ENCODE measurements at regions not wholly inside any gene's neighbourhood (a gene's known extent, or its start where the extent isn't known, plus 50 kb on each side); places are given as distances from the start of the nearest gene placed in this dataset.

- TF ChIP-seq BCL11A (IDR thresholded peaks at IDR 0.05; ENCODE audit: low read depth in 2 of 2, low read length in 2 of 2) (no peak), ASH2L (IDR thresholded peaks at IDR 0.05; ENCODE audit: low read length) (no peak), BRCA1 (IDR thresholded peaks at IDR 0.05; ENCODE audit: low read depth, low read length) (no peak), CBX8 (IDR thresholded peaks at IDR 0.05; ENCODE audit: borderline replicate concordance, low read depth, low read length) (no peak), TEAD4 (IDR thresholded peaks at IDR 0.05; ENCODE audit: low read depth, low read length) (no peak), FOSL1 (IDR thresholded peaks at IDR 0.05; ENCODE audit: insufficient read depth, low read depth, low read length) (no peak), CEBPB (IDR thresholded peaks at IDR 0.05; ENCODE audit: low read depth, low read length) (no peak), YY1 (IDR thresholded peaks at IDR 0.05; ENCODE audit: low read depth, low read length) (no peak), JUN (IDR thresholded peaks at IDR 0.05; ENCODE audit: low read depth, low read length) (no peak), HDAC2 (IDR thresholded peaks at IDR 0.05; ENCODE audit: borderline replicate concordance in 1 of 2, low read depth in 2 of 2, low read length in 2 of 2) (no peak), SIRT6 (IDR thresholded peaks at IDR 0.05; ENCODE audit: low read length) (no peak), BACH1 (IDR thresholded peaks at IDR 0.05; ENCODE audit: low read length) (no peak), KDM4A (IDR thresholded peaks at IDR 0.05; ENCODE audit: low read depth, low read length, severe bottlenecking) (no peak)
- Histone ChIP-seq H3K14ac (ENCODE audit: insufficient read length) (no peak overlapping the region), H3K4ac (replicated peaks; ENCODE audit: insufficient read length, low read depth, low read length) (no peak overlapping the region), H3K27ac (ENCODE audit: low read depth, low read length) (no peak overlapping the region), H2BK120ac (replicated peaks; ENCODE audit: low read depth, low read length) (no peak overlapping the region), H4K20me1 (replicated peaks in 1 of 2; ENCODE audit: control insufficient read depth in 1 of 2, insufficient read depth in 2 of 2, low read length in 2 of 2) (no peaks in the 10 kb centered on the region), H2AFZ (ENCODE audit: low read length) (no peak overlapping the region), H4K5ac (ENCODE audit: insufficient read length, low read depth, low read length) (no peak overlapping the region), H3K9me3 (ENCODE audit: insufficient read depth in 2 of 2, low read depth in 1 of 2, low read length in 1 of 2) (no peaks in the 10 kb centered on the region), H3K4me2 (ENCODE audit: insufficient read depth in 1 of 2, low read depth in 2 of 2, low read length in 2 of 2) (no peak overlapping the region), H3K79me1 (ENCODE audit: low read depth, low read length) (no peaks in the 10 kb centered on the region), H3K27me3 (replicated peaks in 1 of 4; ENCODE audit: control insufficient read depth in 3 of 4, extremely low read depth in 1 of 4, insufficient read depth in 3 of 4, low read length in 3 of 4) (peaks cover 23 to 43% (median 38%) of the 10 kb centered on the region in 4 experiments), H3K56ac (replicated peaks; ENCODE audit: insufficient read length, low read depth, low read length) (no peak overlapping the region), H2BK12ac (ENCODE audit: low read depth, low read length) (no peak overlapping the region), H3K36me3 (ENCODE audit: control insufficient read depth in 2 of 4, insufficient read depth in 4 of 4, low read length in 3 of 4) (no peaks in the 10 kb centered on the region), H2AK5ac (ENCODE audit: low read depth, low read length) (no peak overlapping the region), H2BK20ac (ENCODE audit: low read length) (no peak overlapping the region), H3K23ac (ENCODE audit: insufficient read length) (no peak overlapping the region), H3K18ac (ENCODE audit: extremely low read depth, low read length) (no peak overlapping the region), H3K4me1 (replicated peaks in 1 of 4; ENCODE audit: control insufficient read depth in 3 of 4, insufficient read depth in 4 of 4, low read length in 3 of 4) (peaks cover 0 to 16% (median 12%) of the 10 kb centered on the region in 4 experiments; a peak in 6 of 7 replicates), H3K9ac (replicated peaks in 1 of 4; ENCODE audit: extremely low read depth in 1 of 4, low read depth in 3 of 4, low read length in 3 of 4) (no peak overlapping the region), H2BK5ac (ENCODE audit: low read depth, low read length) (no peak overlapping the region), H2BK15ac (ENCODE audit: low read length) (0 out of 2 replicates have a peak overlapping the region, but pooled peaks have one; percentile 61), H3K4me3 (ENCODE audit: extremely low read depth in 1 of 4, insufficient read depth in 2 of 4, low read depth in 3 of 4, low read length in 4 of 4) (no peak overlapping the region), H4K8ac (ENCODE audit: extremely low read depth, insufficient read depth, low read length) (no peak overlapping the region), H3K23me2 (ENCODE audit: low read depth, low read length) (peaks cover 14% of the 10 kb centered on the region; the same call in 1 of the 2 replicates), H3K79me2 (ENCODE audit: control insufficient read depth in 1 of 2, insufficient read depth in 2 of 2, low read length in 2 of 2) (no peaks in the 10 kb centered on the region), H4K91ac (replicated peaks; ENCODE audit: insufficient read length, low read length) (no peak overlapping the region)
- DNase-seq (ENCODE audit: low read depth in 1 of 2, low spot score in 2 of 2): no peak
- no peak for FAIRE-seq
- ChIA-PET CTCF (ENCODE audit: partially characterized antibody) (interaction anchor here (0.6 to 3.0 kb wide), 14 partner anchors 12 to 1367 kb away, joined by 3 to 17 read pairs (median 4); no protein-coding TSS in a partner anchor), POLR2A (ENCODE audit: partially characterized antibody) (interaction anchor here (1.2 to 2.5 kb wide), 3 partner anchors 77 to 184 kb away, joined by 3 to 8 read pairs (median 5); partner anchors contain the start of gene LINGO1)
- 80% methylated on average over 7 of the region's 7 CpGs; no CpG with 5 or more reads in 1 of the 2 experiments for WGBS, 2 experiments (ENCODE audit: extremely low coverage in 1 of 2, insufficient coverage in 1 of 2, insufficient read length in 1 of 2, insufficient replicate concordance in 2 of 2, low coverage in 1 of 2, low lambda C conversion rate in 2 of 2, missing lambda C conversion rate in 1 of 2)
These were observed 184.3 kb upstream of the LINGO1 start for GRCh38 chr15:77816983-77817382.

All from H1 (cell line).